Tibial nerve (tissue), 4 donors: ENCODE measurements at regions not wholly inside any gene's neighbourhood (a gene's known extent, or its start where the extent isn't known, plus 50 kb on each side); places are given as distances from the start of the nearest gene placed in this dataset.

ENCODE experiments used
- CTCF ChIP-seq, 5 experiments: fragments of 200-600 bp in 3 of 5; fragments of 450-650 bp in 2 of 5; sonication (generic) in 3 of 5; IDR thresholded peaks; one replicate each; pipeline ENCODE4 v1.5.1; 2016 to 2019; ENCODE audit warnings: antibody characterized with exemption in 5 of 5, mild to moderate bottlenecking in 3 of 5, moderate library complexity in 2 of 5
- EP300 ChIP-seq, 2 donors: sonication (generic); formaldehyde crosslinking; IDR thresholded peaks; one replicate each; pipeline ENCODE4 v1.6.1; 2017; ENCODE audit warnings: antibody characterized with exemption in 2 of 2, mild to moderate bottlenecking in 1 of 2
- POLR2A ChIP-seq, 2 donors: fragments of 450-650 bp; IDR thresholded peaks; one replicate each; pipeline ENCODE4 v1.6.1; 2017; ENCODE audit warnings: antibody characterized with exemption in 2 of 2, mild to moderate bottlenecking in 2 of 2, moderate library complexity in 2 of 2

GRCh38 chr12:58356794-58357193, 415.4 kb downstream of the ATP23 start:
- TF ChIP-seq CTCF (IDR thresholded peaks at IDR 0.05) (no peak), POLR2A (IDR thresholded peaks at IDR 0.05) (no peak), EP300 (IDR thresholded peaks at IDR 0.05) (no peak)
